Stimulated activated CD4-positive, alpha-beta T cell treated with anti-CD3 and anti-CD28 coated beads, Interleukin-2, amount 100 ng/mL, for 48 hours (primary cell): ENCODE measurements at regions not wholly inside any gene's neighbourhood (a gene's known extent, or its start where the extent isn't known, plus 50 kb on each side); places are given as distances from the start of the nearest gene placed in this dataset.

Source experiments
- DNase-seq, 2 donors: peaks; one replicate each; pipeline ENCODE4 v3.0.0-alpha.2; 2020

- no peak for DNase-seq
Observed at GRCh38 chr12:98358144-98358543, 157.2 kb upstream of the TMPO start.

DNA sequence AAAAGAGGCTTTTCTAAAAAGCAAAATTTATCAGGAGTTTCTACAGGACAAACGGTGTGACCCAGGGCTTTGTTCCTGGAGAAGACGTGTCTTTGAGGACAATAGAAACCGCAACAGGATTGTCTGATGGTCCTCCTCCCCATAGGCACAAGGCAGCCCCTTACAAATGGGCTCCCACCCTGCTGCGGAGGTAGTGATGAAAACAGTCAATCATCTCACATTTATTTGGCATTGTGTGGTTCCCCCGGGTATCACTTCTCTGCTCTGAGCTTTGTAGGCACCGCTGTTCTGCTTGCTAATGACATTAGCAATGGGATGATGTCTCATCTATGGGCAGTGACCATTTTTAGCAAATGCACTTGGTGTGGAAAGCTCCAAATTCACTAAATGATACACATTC is 155.5 kb upstream of the TMPO start:
- no peak for DNase-seq

DNA sequence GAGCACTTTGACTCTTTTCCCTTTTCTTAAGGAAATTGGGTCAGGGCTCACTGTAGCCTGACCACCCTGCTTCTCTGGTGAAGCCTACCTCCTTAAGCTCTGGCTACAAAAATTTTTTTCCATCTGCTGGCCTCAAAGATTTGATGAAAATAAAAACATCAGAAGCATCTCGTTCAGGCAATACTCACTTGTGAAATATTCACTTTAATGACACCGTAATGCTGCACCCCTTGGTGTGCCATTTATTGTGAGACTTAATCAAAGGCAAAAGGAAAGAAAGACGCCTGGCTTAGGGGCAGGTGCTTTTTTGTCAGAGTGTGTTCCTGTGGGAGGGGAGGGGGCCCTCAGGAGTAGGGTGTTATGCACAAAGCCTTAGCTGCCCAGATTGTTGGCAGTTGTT is 155.0 kb upstream of the TMPO start:
- DNase-seq = no peak

GRCh38 chr12:98369581-98369980 is 145.8 kb upstream of the TMPO start:
- no peak for DNase-seq

DNA sequence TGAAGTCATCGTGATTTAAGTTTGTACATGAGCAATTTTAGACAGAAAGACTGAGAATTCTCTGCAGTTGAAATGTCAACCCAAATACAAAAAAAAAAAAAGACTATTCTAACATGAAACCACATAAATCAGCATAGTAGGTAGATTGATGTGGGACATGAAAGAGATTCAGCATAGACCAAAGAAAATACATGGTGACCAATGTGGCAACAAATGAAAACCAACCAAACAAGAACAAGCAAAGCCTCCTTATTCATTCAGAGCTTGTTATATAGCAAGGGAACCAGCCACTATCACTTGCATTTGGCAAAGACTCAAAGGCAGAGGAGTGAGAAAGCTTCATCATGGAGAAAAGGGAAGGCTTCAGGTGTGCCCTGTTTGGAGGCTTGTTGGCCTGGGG is 144.4 kb upstream of the TMPO start:
- no peak for DNase-seq

DNA sequence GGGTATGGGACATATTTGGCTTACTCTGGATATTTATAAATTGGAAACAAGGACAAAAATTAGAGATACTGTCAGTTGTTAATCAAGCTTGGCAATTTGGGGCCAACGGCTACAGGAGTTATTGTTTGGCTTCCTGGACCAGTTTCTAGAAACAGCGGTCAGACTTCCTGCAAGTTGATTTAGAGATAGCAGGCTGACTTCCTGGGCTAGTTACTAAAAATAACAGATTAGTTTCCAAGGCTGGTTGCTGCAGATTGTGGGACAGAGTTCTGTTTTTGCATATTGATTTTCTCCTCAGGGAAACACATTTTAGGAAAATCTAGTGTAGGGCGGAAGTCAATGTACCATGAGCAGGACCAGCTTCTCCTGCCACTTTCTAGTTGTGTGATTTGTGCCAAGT is 144.0 kb upstream of the TMPO start:
- no peak for DNase-seq

DNA sequence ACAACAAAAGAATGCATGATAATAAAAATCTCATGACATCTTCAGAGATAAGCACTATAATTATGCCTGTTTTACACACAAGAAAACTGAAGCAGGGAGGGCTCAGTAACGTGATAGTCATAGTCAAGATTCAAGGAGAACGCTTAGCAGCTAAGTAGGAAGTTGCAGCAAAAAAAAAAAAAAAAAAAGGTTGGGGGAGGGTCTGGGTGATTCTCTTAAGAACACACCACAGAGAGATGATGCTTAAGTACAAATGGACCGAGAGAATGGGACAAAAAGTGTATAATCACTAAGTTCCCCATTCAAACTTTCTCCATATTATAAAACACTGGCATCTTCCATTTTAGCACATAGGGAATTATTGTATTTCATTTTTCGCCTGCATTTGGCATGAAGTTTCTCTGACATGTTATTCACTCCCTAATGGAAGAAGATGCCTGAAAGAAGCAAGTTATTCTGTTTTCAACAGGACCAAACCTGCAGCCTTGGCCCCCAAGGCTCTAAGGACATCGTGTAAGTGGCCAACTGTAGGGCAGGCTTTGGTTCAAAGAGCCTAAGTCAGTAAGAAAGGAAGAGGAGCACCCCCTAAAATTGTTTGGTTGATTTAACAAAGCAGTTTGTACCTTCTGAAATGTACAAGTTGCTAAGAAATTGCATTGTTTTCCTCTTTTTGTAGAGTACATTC is 142.9 kb upstream of the TMPO start:
- DNase-seq = no peak

DNA sequence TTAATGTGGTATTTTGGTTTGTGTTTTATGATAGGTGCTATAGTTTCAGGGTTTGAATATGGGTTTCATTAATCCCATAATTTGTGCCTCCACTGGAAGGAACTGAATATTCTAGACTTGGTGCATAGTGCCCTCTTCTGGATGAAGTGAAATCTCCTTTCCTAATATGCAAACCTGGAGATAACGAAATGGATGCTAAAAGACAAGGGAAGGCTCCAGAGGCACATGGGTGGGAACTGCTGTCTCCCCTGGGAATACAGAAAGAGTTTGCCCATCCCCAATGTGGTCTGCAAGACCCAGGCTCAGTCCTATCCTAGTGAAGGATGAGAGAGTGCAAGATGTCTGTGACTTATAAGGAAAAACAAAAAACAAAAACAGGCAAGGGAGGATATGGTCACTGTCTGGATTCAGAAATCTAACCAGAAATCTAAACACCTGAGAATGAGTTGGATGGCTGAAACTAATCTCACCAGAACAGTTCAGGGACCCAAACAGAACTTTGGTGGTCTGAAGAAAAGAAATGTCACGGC is 142.3 kb upstream of the TMPO start:
- no peak for DNase-seq

- no peak for DNase-seq
Observed at GRCh38 chr12:98374007-98374406, 141.4 kb upstream of the TMPO start.

- DNase-seq = no peak
Observed at GRCh38 chr12:98379106-98379505, 136.3 kb upstream of the TMPO start.

DNA sequence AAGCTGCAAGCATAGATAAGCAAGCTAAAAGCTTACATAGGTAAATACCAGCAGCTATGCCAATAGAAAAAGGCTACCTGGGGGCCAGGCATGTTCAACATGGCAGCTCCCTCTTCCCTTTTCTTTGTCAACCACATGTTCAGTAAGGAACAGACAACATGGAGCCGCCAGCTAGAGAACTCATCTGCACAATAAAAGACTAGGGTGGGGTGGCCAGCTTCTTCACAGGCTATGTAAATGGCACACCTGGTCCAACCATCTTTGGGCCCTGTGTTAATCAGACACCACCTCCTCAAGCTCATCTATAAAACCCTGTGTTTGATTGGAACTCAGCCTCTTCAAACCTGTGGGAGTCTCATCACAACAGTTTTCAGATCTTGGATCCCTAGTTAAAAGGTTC is 129.7 kb upstream of the TMPO start:
- DNase-seq = no peak

DNA sequence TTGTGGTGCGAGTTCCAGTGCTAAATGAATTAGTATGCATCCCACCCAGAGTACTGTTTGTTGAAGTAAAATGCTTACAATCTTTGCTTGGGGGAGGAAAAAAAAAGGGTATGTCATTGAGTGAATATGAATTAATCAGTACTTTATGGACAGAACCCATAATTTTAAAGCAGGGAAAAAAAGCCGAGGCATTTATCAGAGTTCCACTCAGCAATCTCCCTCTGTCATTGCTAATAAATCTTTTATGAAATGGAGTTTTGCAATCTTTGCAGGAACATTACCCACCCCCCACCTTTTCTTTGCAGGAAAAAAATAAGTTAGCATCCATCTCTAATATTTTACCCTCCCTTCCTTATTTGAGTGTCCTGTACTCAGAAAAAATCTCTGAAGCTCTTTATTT is 127.9 kb upstream of the TMPO start:
- DNase-seq = no peak

- no peak for DNase-seq
Observed at GRCh38 chr12:98388126-98388525, 127.3 kb upstream of the TMPO start.

DNA sequence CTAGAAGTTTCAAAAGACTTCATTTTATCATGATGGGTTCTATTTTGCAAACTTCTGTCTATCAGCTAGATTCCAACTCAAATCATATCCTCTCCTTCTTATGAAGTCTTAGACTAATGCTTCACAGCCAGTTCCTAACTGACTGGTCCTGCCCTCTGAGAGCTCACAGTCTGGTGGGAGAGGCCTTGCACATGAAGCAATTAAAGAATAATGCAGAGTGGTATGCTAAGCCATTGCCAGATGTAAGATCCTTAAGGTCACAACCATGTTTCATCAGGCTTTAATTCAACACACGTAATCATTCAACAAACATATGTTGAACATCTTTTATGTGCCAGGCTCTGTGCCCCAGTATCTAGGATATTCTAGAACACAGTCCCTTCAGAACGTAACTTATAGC is 125.8 kb upstream of the TMPO start:
- DNase-seq = no peak

DNA sequence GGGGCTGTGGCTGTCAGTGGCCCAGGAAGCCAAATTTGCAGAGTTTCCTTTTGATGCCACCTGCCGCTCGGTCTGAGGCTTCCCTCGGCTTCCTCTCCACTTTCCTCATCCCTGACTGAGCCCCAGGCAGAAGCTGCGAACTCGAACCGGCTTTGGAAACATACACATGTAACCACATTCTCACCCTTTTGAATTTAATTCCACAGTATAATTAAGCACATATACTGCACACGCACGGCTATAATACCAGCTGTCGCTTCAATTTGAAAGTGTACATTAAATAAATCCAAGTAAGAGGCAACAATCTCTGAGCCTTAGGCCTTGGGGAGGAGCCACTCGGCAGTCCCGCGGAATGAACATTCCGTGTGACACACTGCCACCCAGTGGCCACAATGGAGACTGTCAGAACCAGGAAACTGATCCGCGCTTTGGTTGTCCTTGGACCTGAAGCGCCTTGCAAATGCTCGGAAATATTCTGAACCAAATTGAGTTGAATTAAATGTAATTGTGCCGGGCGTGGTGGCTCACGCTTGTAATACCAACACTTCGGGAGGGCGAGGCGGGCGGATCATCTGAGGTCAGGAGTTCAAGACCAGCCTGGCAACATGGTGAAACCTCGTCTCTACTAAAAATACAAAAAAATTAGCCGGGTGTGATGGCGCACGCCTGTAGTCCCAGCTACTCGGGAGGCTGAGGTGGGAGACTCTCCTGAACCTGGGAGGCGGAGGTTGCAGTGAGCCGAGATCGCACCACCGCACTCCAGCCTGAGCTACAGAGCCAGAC is 117.9 kb upstream of the TMPO start:
- DNase-seq = peak; percentile 81

GRCh38 chr12:98399532-98399931 is 115.9 kb upstream of the TMPO start:
- DNase-seq = peak; percentile 43 to 47

GRCh38 chr12:98401427-98401826 is 114.0 kb upstream of the TMPO start:
- no peak for DNase-seq

DNA sequence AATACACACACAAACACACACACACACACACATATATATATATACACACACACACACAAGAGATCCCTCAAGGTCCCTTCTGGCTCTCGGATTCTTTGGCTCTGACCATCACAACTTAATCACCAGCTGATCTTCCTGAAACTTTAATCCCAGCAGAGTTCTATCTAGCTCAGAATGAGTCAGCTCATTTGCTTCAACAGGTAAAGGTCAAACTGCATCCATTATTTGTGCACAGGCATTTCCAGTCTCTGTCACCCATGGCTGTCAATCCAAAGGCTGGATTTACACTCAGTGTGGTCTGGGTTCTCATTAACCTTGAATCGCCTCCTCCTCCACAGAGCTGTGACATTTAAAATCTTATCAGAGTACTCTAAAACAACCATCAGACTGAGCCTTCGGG is 113.3 kb upstream of the TMPO start:
- DNase-seq = no peak

DNA sequence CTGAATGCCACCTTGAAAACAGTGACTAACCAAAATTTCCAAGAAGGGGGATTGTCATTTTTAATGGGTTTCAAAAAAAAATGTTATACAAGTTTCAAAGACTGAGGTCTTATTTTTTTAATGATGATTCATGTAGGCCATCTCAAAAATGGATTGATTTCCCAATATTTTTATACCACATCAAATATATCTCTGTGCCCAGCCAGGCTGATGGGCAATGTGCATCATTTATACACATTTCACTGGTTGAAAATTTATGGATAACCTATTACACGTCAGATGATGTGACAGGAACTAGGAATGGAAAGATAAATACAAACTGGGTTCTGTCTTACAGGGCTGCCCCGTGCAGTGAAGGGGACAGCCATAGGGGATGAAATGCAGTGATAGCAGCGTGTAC is 112.7 kb upstream of the TMPO start:
- no peak for DNase-seq

- DNase-seq = no peak
Observed at GRCh38 chr12:98403385-98403784, 112.0 kb upstream of the TMPO start.

DNA sequence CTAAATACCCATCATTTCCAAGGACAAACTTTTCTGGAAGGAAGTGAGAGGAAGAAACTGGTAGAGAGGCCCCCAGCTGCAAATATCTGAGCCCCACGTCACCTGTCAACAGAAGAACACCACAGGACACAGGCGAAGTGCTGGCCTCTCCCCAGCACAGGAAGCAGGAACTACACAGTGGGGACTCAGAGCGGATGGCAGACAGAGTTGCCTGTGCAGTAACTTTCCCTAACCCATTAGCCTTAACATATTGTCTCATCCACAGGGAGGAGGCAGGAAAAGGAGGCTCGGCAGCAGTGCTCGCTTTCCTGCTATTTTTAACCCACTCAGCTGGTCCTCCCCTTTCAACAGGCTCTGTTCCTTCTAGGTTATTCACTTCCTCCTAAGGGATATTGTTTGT is 111.5 kb upstream of the TMPO start:
- no peak for DNase-seq

GRCh38 chr12:98405805-98406366 is 109.5 kb upstream of the TMPO start:
- no peak for DNase-seq

GRCh38 chr12:98406378-98406777 is 109.0 kb upstream of the TMPO start:
- no peak for DNase-seq

DNA sequence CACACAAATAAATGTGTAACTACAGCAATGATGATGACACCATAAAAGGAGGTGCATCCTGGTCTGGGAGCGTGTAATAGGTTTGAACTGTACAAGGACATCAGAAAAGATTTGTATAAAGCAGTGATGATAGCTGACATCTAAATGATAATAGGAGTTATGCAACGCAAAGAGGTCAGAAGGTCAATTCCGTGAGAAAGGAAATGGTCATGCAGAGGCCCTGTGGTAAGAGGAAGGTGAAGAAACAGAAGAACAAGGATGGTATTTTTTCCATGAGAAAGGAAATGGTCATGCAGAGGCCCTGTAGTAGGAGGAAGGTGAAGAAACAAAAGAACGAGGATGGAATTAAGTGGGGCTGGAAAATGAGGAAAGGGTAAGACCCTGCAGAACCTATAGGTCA is 106.7 kb upstream of the TMPO start:
- DNase-seq = no peak
